Trophoblast cell (in vitro differentiated cells and primary cell): ENCODE measurements at regions not wholly inside any gene's neighbourhood (a gene's known extent, or its start where the extent isn't known, plus 50 kb on each side); places are given as distances from the start of the nearest gene placed in this dataset.

Experiments
- DNase-seq, 2 donors: peaks; one replicate each; pipeline ENCODE4 v3.0.0-alpha.2; 2016
- H2AFZ ChIP-seq: 2 replicates; pipeline ENCODE4 v1.6.1; 2013; ENCODE audit warnings: low read length, moderate library complexity, mild to moderate bottlenecking; ENCODE audit not compliant: insufficient read depth, poor library complexity
- H2AK5ac ChIP-seq: 2 replicates; pipeline ENCODE4 v1.6.1; 2013; ENCODE audit warnings: mild to moderate bottlenecking, low read length
- H2BK120ac ChIP-seq: 2 replicates; pipeline ENCODE4 v1.6.1; 2013; ENCODE audit warnings: low read length, mild to moderate bottlenecking, moderate library complexity; ENCODE audit not compliant: insufficient read depth, poor library complexity
- H2BK12ac ChIP-seq: 2 replicates; pipeline ENCODE4 v1.6.1; 2013; ENCODE audit warnings: mild to moderate bottlenecking, low read length, moderate library complexity
- H2BK5ac ChIP-seq: 2 replicates; pipeline ENCODE4 v1.6.1; 2013; ENCODE audit warnings: low read length, low read depth, moderate library complexity, mild to moderate bottlenecking; ENCODE audit not compliant: poor library complexity
- H3K14ac ChIP-seq: 2 replicates; pipeline ENCODE4 v1.6.1; 2013; ENCODE audit warnings: mild to moderate bottlenecking, low read length
- H3K18ac ChIP-seq: 2 replicates; pipeline ENCODE4 v1.6.1; 2013; ENCODE audit warnings: mild to moderate bottlenecking, low read length
- H3K23ac ChIP-seq: 2 replicates; pipeline ENCODE4 v1.6.1; 2013; ENCODE audit warnings: low read length
- H3K27ac ChIP-seq: 2 replicates; pipeline ENCODE4 v1.5.1; 2013; ENCODE audit warnings: low read depth, mild to moderate bottlenecking, inconsistent platforms, low read length, moderate library complexity
- H3K27me3 ChIP-seq: 2 replicates; pipeline ENCODE4 v1.6.1; 2013; ENCODE audit warnings: inconsistent platforms, mild to moderate bottlenecking, low read length, moderate library complexity; ENCODE audit not compliant: insufficient read depth
- H3K36me3 ChIP-seq, 2 experiments: 1 replicate in 1 of 2; 2 replicates in 1 of 2; pipeline ENCODE4 v1.6.1; 2013; ENCODE audit warnings: low read length in 2 of 2, mild to moderate bottlenecking in 2 of 2, moderate library complexity in 1 of 2; ENCODE audit not compliant: insufficient read depth in 2 of 2, control insufficient read depth in 1 of 2
- H3K4ac ChIP-seq: 2 replicates; pipeline ENCODE4 v1.6.1; 2013; ENCODE audit warnings: low read depth, mild to moderate bottlenecking, low read length, moderate library complexity
- H3K4me1 ChIP-seq, 2 experiments: 1 replicate in 1 of 2; 2 replicates in 1 of 2; pipeline ENCODE4 v1.6.1; 2013; ENCODE audit warnings: low read length in 2 of 2, mild to moderate bottlenecking in 2 of 2, moderate library complexity in 1 of 2; ENCODE audit not compliant: insufficient read depth in 2 of 2, control insufficient read depth in 1 of 2
- H3K4me2 ChIP-seq: 2 replicates; pipeline ENCODE4 v1.6.1; 2013; ENCODE audit warnings: inconsistent platforms, mild to moderate bottlenecking, low read length, moderate library complexity
- H3K4me3 ChIP-seq: 2 replicates; pipeline ENCODE4 v1.5.1; 2013; ENCODE audit warnings: mild to moderate bottlenecking, low read depth, low read length, inconsistent platforms
- H3K79me1 ChIP-seq: one replicate; pipeline ENCODE4 v1.6.1; 2013; ENCODE audit warnings: low read length
- H3K79me2 ChIP-seq: 2 replicates; pipeline ENCODE4 v1.6.1; 2013; ENCODE audit warnings: low read length, mild to moderate bottlenecking; ENCODE audit not compliant: control insufficient read depth, insufficient read depth, poor library complexity
- H3K9ac ChIP-seq: 2 replicates; pipeline ENCODE4 v1.6.1; 2013; ENCODE audit warnings: mild to moderate bottlenecking, low read length
- H3K9me3 ChIP-seq: 2 replicates; pipeline ENCODE4 v1.6.1; 2013; ENCODE audit warnings: low read depth, mild to moderate bottlenecking, control low read depth, inconsistent platforms, low read length; ENCODE audit not compliant: insufficient read depth
- H4K12ac ChIP-seq: 2 replicates; pipeline ENCODE4 v1.6.1; 2013; ENCODE audit warnings: low read depth, mild to moderate bottlenecking, low read length, moderate library complexity
- H4K8ac ChIP-seq: 2 replicates; pipeline ENCODE4 v1.6.1; 2013; ENCODE audit warnings: low read depth, mild to moderate bottlenecking, low read length, moderate library complexity
- H4K91ac ChIP-seq: one replicate; pipeline ENCODE4 v1.6.1; 2013; ENCODE audit warnings: low read depth, mild to moderate bottlenecking, low read length, moderate library complexity
- WGBS: extraction: QIAGEN DNeasy Blood & Tissue Kit; methylation state at CpG from one replicate; pipeline ENCODE4 v1.1.7; 2013; ENCODE audit warnings: missing lambda C conversion rate; ENCODE audit not compliant: insufficient read length, insufficient coverage; ENCODE audit errors: extremely low coverage; 5-methylcytosine and 5-hydroxymethylcytosine counted together

DNA sequence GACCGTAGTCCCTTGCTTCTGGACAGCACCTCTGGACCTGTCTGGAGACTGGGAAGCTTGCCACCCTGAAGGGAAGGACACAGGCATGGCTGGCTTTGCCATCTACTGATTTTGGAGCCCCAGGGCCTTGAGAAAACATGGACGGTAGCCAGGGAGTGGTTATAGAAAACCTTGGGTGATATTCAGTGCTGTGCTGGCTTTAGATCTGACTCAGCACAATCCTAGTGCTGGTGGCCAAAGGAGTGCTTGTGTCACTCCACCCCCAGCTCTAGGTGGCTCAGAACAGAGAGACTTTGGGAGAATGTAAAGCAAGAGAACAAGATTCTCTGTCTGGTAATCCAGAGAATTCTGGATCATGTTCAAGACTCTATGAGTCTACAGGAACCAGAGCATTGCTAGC, 214.5 kb upstream of the IGF1 start:
- H2BK12ac ChIP-seq = no peak overlapping the region
- no peak overlapping the region for H2BK5ac ChIP-seq
- no peak overlapping the region for H4K8ac ChIP-seq
- no peaks in the 10 kb centered on the region for H3K27me3 ChIP-seq
- H2BK120ac ChIP-seq = no peak overlapping the region
- no peak overlapping the region for H2AFZ ChIP-seq
- H3K27ac ChIP-seq = no peak overlapping the region
- H3K4me2 ChIP-seq = no peak overlapping the region
- H4K12ac ChIP-seq = no peak overlapping the region
- no peak overlapping the region for H3K23ac ChIP-seq
- H3K18ac ChIP-seq = no peak overlapping the region
- no peak overlapping the region for H3K4ac ChIP-seq
- H3K9me3 ChIP-seq = peaks cover 2% of the 10 kb centered on the region
- H3K36me3 ChIP-seq = no peaks in the 10 kb centered on the region
- H3K9ac ChIP-seq = no peak overlapping the region
- H3K4me1 ChIP-seq = no peaks in the 10 kb centered on the region
- H2AK5ac ChIP-seq = no peak overlapping the region
- H3K14ac ChIP-seq = no peak overlapping the region
- H3K79me1 ChIP-seq = no peaks in the 10 kb centered on the region
- H3K4me3 ChIP-seq = no peak overlapping the region
- H4K91ac ChIP-seq = no peak overlapping the region
- no CpG with 5 or more reads among the region's 2 CpGs for WGBS
- no peak for DNase-seq
- H3K79me2 ChIP-seq = no peaks in the 10 kb centered on the region

GRCh38 chr12:102691773-102692555, 211.6 kb upstream of the IGF1 start:
- peaks cover 2% of the 10 kb centered on the region for H3K9me3 ChIP-seq

DNA sequence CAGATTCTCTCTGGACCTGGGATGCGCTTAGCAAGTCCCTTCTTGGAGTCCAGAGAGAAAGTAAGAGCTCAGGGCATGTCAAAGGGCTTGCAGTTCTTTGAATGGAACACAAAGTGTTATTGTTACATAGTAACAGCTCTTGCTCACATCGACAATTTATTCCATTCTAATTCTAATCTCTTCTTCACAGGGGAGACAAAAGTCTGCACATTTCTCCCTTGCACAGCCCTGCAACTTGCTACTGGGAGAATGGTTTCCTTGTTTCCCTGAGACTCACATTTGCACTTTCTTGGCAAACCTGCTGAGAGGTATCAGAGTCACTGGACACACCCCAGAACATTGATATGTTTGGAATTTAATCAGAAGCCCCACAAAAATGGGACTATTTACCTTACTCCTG, 209.9 kb upstream of the IGF1 start:
- no peaks in the 10 kb centered on the region for H3K4me1 ChIP-seq
- H3K9me3 ChIP-seq = peaks cover 2% of the 10 kb centered on the region
- no peak overlapping the region for H4K8ac ChIP-seq
- H3K18ac ChIP-seq = no peak overlapping the region
- no peak overlapping the region for H4K12ac ChIP-seq
- H3K79me2 ChIP-seq = no peaks in the 10 kb centered on the region
- no peaks in the 10 kb centered on the region for H3K27me3 ChIP-seq
- WGBS = no CpG with 5 or more reads among the region's 2 CpGs
- DNase-seq = no peak
- no peak overlapping the region for H3K14ac ChIP-seq
- H3K36me3 ChIP-seq = no peaks in the 10 kb centered on the region
- H2AFZ ChIP-seq = no peak overlapping the region
- H2BK120ac ChIP-seq = no peak overlapping the region
- no peak overlapping the region for H3K4ac ChIP-seq
- H3K23ac ChIP-seq = no peak overlapping the region
- H3K79me1 ChIP-seq = no peaks in the 10 kb centered on the region
- H2BK5ac ChIP-seq = no peak overlapping the region
- H2BK12ac ChIP-seq = no peak overlapping the region
- H3K4me2 ChIP-seq = no peak overlapping the region
- no peak overlapping the region for H2AK5ac ChIP-seq
- H3K4me3 ChIP-seq = no peak overlapping the region
- H3K9ac ChIP-seq = no peak overlapping the region
- no peak overlapping the region for H3K27ac ChIP-seq
- no peak overlapping the region for H4K91ac ChIP-seq

More at GRCh38 chr12:102691773-102692555, 211.6 kb upstream of the IGF1 start:
- WGBS = no CpG with 5 or more reads among the region's 1 CpG
- no peaks in the 10 kb centered on the region for H3K79me1 ChIP-seq
- DNase-seq = no peak
- no peak overlapping the region for H2BK120ac ChIP-seq
- H4K12ac ChIP-seq = no peak overlapping the region
- H3K27ac ChIP-seq = no peak overlapping the region
- H4K91ac ChIP-seq = no peak overlapping the region
- no peak overlapping the region for H3K4me3 ChIP-seq
- no peaks in the 10 kb centered on the region for H3K36me3 ChIP-seq
- no peak overlapping the region for H3K23ac ChIP-seq
- H3K9ac ChIP-seq = no peak overlapping the region
- no peak overlapping the region for H3K14ac ChIP-seq
- H2AFZ ChIP-seq = no peak overlapping the region
- no peak overlapping the region for H4K8ac ChIP-seq
- H2BK5ac ChIP-seq = no peak overlapping the region
- H3K4me2 ChIP-seq = no peak overlapping the region
- H3K4ac ChIP-seq = no peak overlapping the region
- no peak overlapping the region for H3K18ac ChIP-seq
- H3K27me3 ChIP-seq = no peaks in the 10 kb centered on the region
- H2BK12ac ChIP-seq = no peak overlapping the region
- H3K79me2 ChIP-seq = no peaks in the 10 kb centered on the region
- no peaks in the 10 kb centered on the region for H3K4me1 ChIP-seq
- no peak overlapping the region for H2AK5ac ChIP-seq

- no peak for DNase-seq
- Histone ChIP-seq H3K4me2 (no peak overlapping the region), H2BK120ac (no peak overlapping the region), H3K4me1 (no peaks in the 10 kb centered on the region), H2AK5ac (no peak overlapping the region), H3K4me3 (no peak overlapping the region), H3K27me3 (no peaks in the 10 kb centered on the region), H3K36me3 (no peaks in the 10 kb centered on the region), H3K27ac (no peak overlapping the region), H3K79me2 (no peaks in the 10 kb centered on the region), H4K12ac (no peak overlapping the region), H3K9me3 (peaks cover 2% of the 10 kb centered on the region), H3K9ac (no peak overlapping the region), H3K14ac (no peak overlapping the region), H3K23ac (no peak overlapping the region), H2BK12ac (no peak overlapping the region), H3K4ac (no peak overlapping the region), H4K91ac (no peak overlapping the region), H3K18ac (no peak overlapping the region), H2BK5ac (no peak overlapping the region), H3K79me1 (no peaks in the 10 kb centered on the region), H4K8ac (no peak overlapping the region), H2AFZ (no peak overlapping the region)
- no CpG with 5 or more reads among the region's 3 CpGs for WGBS
Observed at GRCh38 chr12:102689701-102690100, 209.3 kb upstream of the IGF1 start.
